D721Med (cell line): ENCODE measurements at regions not wholly inside any gene's neighbourhood (a gene's known extent, or its start where the extent isn't known, plus 50 kb on each side); places are given as distances from the start of the nearest gene placed in this dataset.

Source experiments
- DNase-seq: peaks from one replicate; pipeline ENCODE4 v3.0.0; 2011; ENCODE audit warnings: low spot score; ENCODE audit not compliant: insufficient read length
- FAIRE-seq: peaks from 2 replicates; lab custom pipeline; 2011; peaks lifted over from hg19 to GRCh38; lab: Jason Lieb, UNC
- CTCF ChIP-seq: IDR thresholded peaks from 2 replicates; pipeline ENCODE4 v1.5.1; 2012; ENCODE audit warnings: mild to moderate bottlenecking, control low read depth; ENCODE audit not compliant: insufficient read depth; ENCODE audit errors: missing control alignments

- DNase-seq (no peak), FAIRE-seq (no peak)
- TF ChIP-seq CTCF: no peak
Observed at GRCh38 chr1:213385201-213385600, 334.2 kb downstream of the RPS6KC1 start.

GRCh38 chr1:213385806-213386324 lies 334.8 kb downstream of the RPS6KC1 start:
- no peak for TF ChIP-seq CTCF
- no peak for FAIRE-seq

GRCh38 chr1:213387380-213388015 lies 336.5 kb downstream of the RPS6KC1 start:
- FAIRE-seq (no peak), DNase-seq (no peak)
- no peak for TF ChIP-seq CTCF

More at GRCh38 chr1:213385806-213386324, 334.8 kb downstream of the RPS6KC1 start:
- DNase-seq: no peak

GRCh38 chr1:213388199-213388598 lies 337.2 kb downstream of the RPS6KC1 start:
- FAIRE-seq (no peak), DNase-seq (no peak)
- TF ChIP-seq CTCF: no peak

GRCh38 chr1:213389061-213389581 lies 338.1 kb downstream of the RPS6KC1 start:
- no peak for FAIRE-seq
- TF ChIP-seq CTCF: no peak
- no peak for DNase-seq

- FAIRE-seq: no peak
- no peak for TF ChIP-seq CTCF
- DNase-seq: no peak
Observed at GRCh38 chr1:213391445-213391844, 340.4 kb downstream of the RPS6KC1 start.

GRCh38 chr1:213393860-213394259 lies 342.8 kb downstream of the RPS6KC1 start:
- DNase-seq: no peak
- FAIRE-seq: no peak
- no peak for TF ChIP-seq CTCF
